ENCODE measurements at regions not wholly inside any gene's neighbourhood (a gene's known extent, or its start where the extent isn't known, plus 50 kb on each side); places are given as distances from the start of the nearest gene placed in this dataset.

GRCh38 chr5:6236170-6236793 is 142.1 kb downstream of the MED10 start:
- DNase-seq, result no peak

- no peak for DNase-seq
These were observed 142.6 kb downstream of the MED10 start for GRCh38 chr5:6235726-6236125.

- DNase-seq, result no peak
These were observed 149.8 kb downstream of the MED10 start for GRCh38 chr5:6228257-6229250.

GRCh38 chr5:6225121-6225607 is 153.2 kb downstream of the MED10 start:
- DNase-seq, result no peak

- no peak for DNase-seq
These were observed 153.9 kb downstream of the MED10 start for GRCh38 chr5:6224406-6224805.

GRCh38 chr5:6222899-6223298 is 155.4 kb downstream of the MED10 start:
- DNase-seq, result no peak

- DNase-seq, result no peak
These were observed 156.2 kb downstream of the MED10 start for GRCh38 chr5:6222121-6222520.

GRCh38 chr5:6221141-6221626 is 157.2 kb downstream of the MED10 start:
- no peak for DNase-seq

- no peak for DNase-seq
These were observed 157.8 kb downstream of the MED10 start for GRCh38 chr5:6220346-6221088.

- no peak for DNase-seq
These were observed 159.8 kb downstream of the MED10 start for GRCh38 chr5:6218517-6218916.

- no peak for DNase-seq
These were observed 160.2 kb downstream of the MED10 start for GRCh38 chr5:6218116-6218515.

- DNase-seq, result no peak
These were observed 161.8 kb downstream of the MED10 start for GRCh38 chr5:6216471-6217075.

GRCh38 chr5:6215891-6216290 is 162.5 kb downstream of the MED10 start:
- DNase-seq, result no peak

- DNase-seq, result no peak
These were observed 166.1 kb downstream of the MED10 start for GRCh38 chr5:6212244-6212643.

GRCh38 chr5:6206501-6206900 is 171.8 kb downstream of the MED10 start:
- no peak for DNase-seq

GRCh38 chr5:6202968-6203365 is 175.4 kb downstream of the MED10 start:
- no peak for DNase-seq

- DNase-seq, result no peak
These were observed 176.0 kb downstream of the MED10 start for GRCh38 chr5:6202149-6202967.

GRCh38 chr5:6201631-6202030 is 176.7 kb downstream of the MED10 start:
- no peak for DNase-seq

- DNase-seq, result no peak
These were observed 179.8 kb downstream of the MED10 start for GRCh38 chr5:6198531-6198930.

- DNase-seq, result no peak
These were observed 180.9 kb downstream of the MED10 start for GRCh38 chr5:6197427-6197826.

All from muscle of arm (tissue), 1 donor.